ENCODE measurements at regions not wholly inside any gene's neighbourhood (a gene's known extent, or its start where the extent isn't known, plus 50 kb on each side); places are given as distances from the start of the nearest gene placed in this dataset.

GRCh38 chr11:131185915-131186314 lies 184.5 kb upstream of the NTM start:
- H3K27ac ChIP-seq: no peak overlapping the region
- H3K9me3 ChIP-seq: no peaks in the 10 kb centered on the region
- H3K36me3 ChIP-seq: no peaks in the 10 kb centered on the region
- no peak for DNase-seq (ENCODE audit: low spot score)
- H3K4me3 ChIP-seq: no peak overlapping the region
- H3K4me1 ChIP-seq: peaks cover 0 to 5% of the 10 kb centered on the region in 2 donors
- TF ChIP-seq, protein P1, sequence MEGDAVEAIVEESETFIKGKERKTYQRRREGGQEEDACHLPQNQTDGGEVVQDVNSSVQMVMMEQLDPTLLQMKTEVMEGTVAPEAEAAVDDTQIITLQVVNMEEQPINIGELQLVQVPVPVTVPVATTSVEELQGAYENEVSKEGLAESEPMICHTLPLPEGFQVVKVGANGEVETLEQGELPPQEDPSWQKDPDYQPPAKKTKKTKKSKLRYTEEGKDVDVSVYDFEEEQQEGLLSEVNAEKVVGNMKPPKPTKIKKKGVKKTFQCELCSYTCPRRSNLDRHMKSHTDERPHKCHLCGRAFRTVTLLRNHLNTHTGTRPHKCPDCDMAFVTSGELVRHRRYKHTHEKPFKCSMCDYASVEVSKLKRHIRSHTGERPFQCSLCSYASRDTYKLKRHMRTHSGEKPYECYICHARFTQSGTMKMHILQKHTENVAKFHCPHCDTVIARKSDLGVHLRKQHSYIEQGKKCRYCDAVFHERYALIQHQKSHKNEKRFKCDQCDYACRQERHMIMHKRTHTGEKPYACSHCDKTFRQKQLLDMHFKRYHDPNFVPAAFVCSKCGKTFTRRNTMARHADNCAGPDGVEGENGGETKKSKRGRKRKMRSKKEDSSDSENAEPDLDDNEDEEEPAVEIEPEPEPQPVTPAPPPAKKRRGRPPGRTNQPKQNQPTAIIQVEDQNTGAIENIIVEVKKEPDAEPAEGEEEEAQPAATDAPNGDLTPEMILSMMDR (IDR thresholded peaks at IDR 0.05): no peak
- no peaks in the 10 kb centered on the region for H3K27me3 ChIP-seq

- no peak overlapping the region for H3K4me3 ChIP-seq
- no peaks in the 10 kb centered on the region for H3K36me3 ChIP-seq
- H3K27ac ChIP-seq: no peak overlapping the region
- TF ChIP-seq, protein P1 (IDR thresholded peaks at IDR 0.05): no peak
- peaks cover 0 to 5% of the 10 kb centered on the region in 2 donors for H3K4me1 ChIP-seq
- no peaks in the 10 kb centered on the region for H3K27me3 ChIP-seq
- DNase-seq (ENCODE audit: low spot score): no peak
- no peaks in the 10 kb centered on the region for H3K9me3 ChIP-seq
These were observed 183.8 kb upstream of the NTM start for GRCh38 chr11:131186629-131187101.

DNA sequence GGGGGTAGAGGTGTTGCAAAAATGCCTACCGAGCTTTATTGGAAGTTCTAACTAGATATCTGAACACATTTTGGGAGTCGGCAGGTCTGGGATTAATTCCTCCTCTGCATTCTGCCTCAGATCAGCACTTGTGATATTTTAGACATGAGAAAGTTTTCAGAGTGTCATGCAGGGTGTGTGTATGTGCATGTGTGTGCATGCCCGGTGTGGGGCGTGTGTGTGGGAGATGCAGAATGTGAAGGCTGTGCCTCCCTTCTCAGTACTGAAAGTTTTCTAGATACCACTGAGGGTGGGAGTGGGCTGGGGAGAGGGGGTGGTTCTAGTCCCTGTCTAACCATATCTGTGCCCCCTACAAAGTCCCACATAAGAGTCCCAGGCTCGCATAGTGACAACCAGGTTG lies 180.0 kb upstream of the NTM start:
- no peaks in the 10 kb centered on the region for H3K27me3 ChIP-seq
- H3K27ac ChIP-seq: no peak overlapping the region
- no peak for DNase-seq (ENCODE audit: low spot score)
- H3K4me1 ChIP-seq: peaks cover 0 to 13% of the 10 kb centered on the region in 2 donors
- no peaks in the 10 kb centered on the region for H3K9me3 ChIP-seq
- H3K36me3 ChIP-seq: no peaks in the 10 kb centered on the region
- no peak overlapping the region for H3K4me3 ChIP-seq
- TF ChIP-seq, protein P1 (IDR thresholded peaks at IDR 0.05): no peak

DNA sequence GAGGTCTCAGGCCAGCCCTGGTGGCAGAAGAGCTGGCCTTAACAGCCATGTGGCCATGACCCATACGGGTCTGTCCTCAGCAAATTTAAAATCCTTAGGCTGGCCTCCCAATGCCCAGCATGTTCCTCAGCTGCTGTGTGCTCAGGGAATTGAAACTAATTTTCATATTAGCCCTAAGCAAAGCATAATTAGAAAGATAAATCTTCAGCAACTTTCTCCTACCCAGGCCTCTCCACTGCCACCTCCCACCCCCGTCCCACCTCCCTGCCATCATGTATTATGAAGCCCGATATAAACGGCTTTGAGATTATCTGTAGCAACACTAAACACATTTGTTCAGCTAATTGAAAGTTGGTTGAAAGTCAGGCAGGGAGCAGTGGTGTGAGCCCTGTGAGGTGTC lies 178.8 kb upstream of the NTM start:
- no peaks in the 10 kb centered on the region for H3K36me3 ChIP-seq
- no peaks in the 10 kb centered on the region for H3K9me3 ChIP-seq
- no peak for DNase-seq (ENCODE audit: low spot score)
- no peaks in the 10 kb centered on the region for H3K27me3 ChIP-seq
- H3K27ac ChIP-seq: no peak overlapping the region
- no peak overlapping the region for H3K4me3 ChIP-seq
- peaks cover 2 to 19% of the 10 kb centered on the region in 2 donors for H3K4me1 ChIP-seq
- TF ChIP-seq, protein P1 (IDR thresholded peaks at IDR 0.05): no peak

GRCh38 chr11:131192628-131193027 lies 177.8 kb upstream of the NTM start:
- H3K27ac ChIP-seq: no peak overlapping the region
- TF ChIP-seq, protein P1 (IDR thresholded peaks at IDR 0.05): no peak
- no peak for DNase-seq (ENCODE audit: low spot score)

GRCh38 chr11:131193031-131193501 lies 177.3 kb upstream of the NTM start:
- Histone ChIP-seq H3K9me3 (no peaks in the 10 kb centered on the region), H3K4me1 (peaks cover 2 to 24% of the 10 kb centered on the region in 2 donors), H3K27ac (no peak overlapping the region), H3K4me3 (no peak overlapping the region), H3K36me3 (no peaks in the 10 kb centered on the region), H3K27me3 (no peaks in the 10 kb centered on the region)
- TF ChIP-seq, protein P1 (IDR thresholded peaks at IDR 0.05): no peak
- DNase-seq (ENCODE audit: low spot score): no peak

More at GRCh38 chr11:131192628-131193027, 177.8 kb upstream of the NTM start:
- Histone ChIP-seq H3K27me3 (no peaks in the 10 kb centered on the region), H3K9me3 (no peaks in the 10 kb centered on the region), H3K4me1 (peaks cover 2 to 24% of the 10 kb centered on the region in 2 donors), H3K36me3 (no peaks in the 10 kb centered on the region), H3K4me3 (no peak overlapping the region)

All from right atrium auricular region (tissue), 2 donors.